GM12878 (cell line): ENCODE measurements at regions not wholly inside any gene's neighbourhood (a gene's known extent, or its start where the extent isn't known, plus 50 kb on each side); places are given as distances from the start of the nearest gene placed in this dataset.

Experiments used
- CTCF ChIP-seq, 3 experiments: IDR thresholded peaks in 2 of 3; conservative IDR thresholded peaks in 1 of 3; 2 replicates each; pipeline ENCODE4 v1.5.1; 2011; ENCODE audit warnings: low read depth in 3 of 3, low read length in 3 of 3, mild to moderate bottlenecking in 3 of 3, control low read depth in 2 of 3, moderate library complexity in 2 of 3, inconsistent platforms in 1 of 3, mixed read lengths in 1 of 3; ENCODE audit not compliant: control insufficient read depth in 2 of 3, insufficient read depth in 1 of 3; ENCODE audit errors: extremely low read depth in 1 of 3
- LARP7 ChIP-seq: fragments of 450-650 bp; IDR thresholded peaks from 2 replicates; pipeline ENCODE4 v1.6.1; 2017; ENCODE audit warnings: mild to moderate bottlenecking
- MXI1 ChIP-seq: fragments of 150-350 bp; IDR thresholded peaks from 2 replicates; pipeline ENCODE4 v1.6.1; 2011; ENCODE audit warnings: low read depth, mild to moderate bottlenecking, inconsistent platforms, low read length, improper control_type of control experiment
- MYC ChIP-seq: IDR thresholded peaks from 2 replicates; pipeline ENCODE4 v1.6.1; 2011; ENCODE audit warnings: mild to moderate bottlenecking, low read length, moderate library complexity, inconsistent platforms; ENCODE audit not compliant: insufficient read depth, insufficient replicate concordance, insufficient read length, severe bottlenecking
- PKNOX1 ChIP-seq: fragments of 450-650 bp; IDR thresholded peaks from 2 replicates; pipeline ENCODE4 v1.6.1; 2016; ENCODE audit warnings: mild to moderate bottlenecking

GRCh38 chr7:47671358-47671757 is 89.4 kb upstream of the TNS3 start:
- no peak for TF ChIP-seq MXI1
- no peak for TF ChIP-seq MYC
- no peak for TF ChIP-seq LARP7
- TF ChIP-seq CTCF (IDR thresholded peaks at IDR 0.05 in 2 of 3, conservative IDR thresholded peaks at IDR 0.05 in 1 of 3; ENCODE audit: control insufficient read depth in 2 of 3, extremely low read depth in 1 of 3, insufficient read depth in 1 of 3, low read depth in 3 of 3, low read length in 3 of 3) = no peak
- TF ChIP-seq PKNOX1 = no peak
